ENCODE measurements at regions not wholly inside any gene's neighbourhood (a gene's known extent, or its start where the extent isn't known, plus 50 kb on each side); places are given as distances from the start of the nearest gene placed in this dataset.
A peak's percentile ranks its signal among the peaks of the same experiment; 100 is the strongest.

GRCh38 chr10:36366065-36366464, 724.0 kb upstream of the FZD8 start:
- Histone ChIP-seq H3K79me1 (ENCODE audit: low read depth in 1 of 2, low read length in 2 of 2) (no peaks in the 10 kb centered on the region), H4K8ac (ENCODE audit: low read depth in 2 of 2, low read length in 2 of 2) (no peak overlapping the region), H3K14ac (replicated peaks; ENCODE audit: low read depth, low read length) (no peak overlapping the region), H3K4me2 (ENCODE audit: low read depth, low read length) (no peak overlapping the region), H3K4ac (ENCODE audit: low read depth, low read length) (no peak overlapping the region), H2AK9ac (replicated peaks; ENCODE audit: low read depth, low read length, poor library complexity) (no peak overlapping the region), H2BK120ac (ENCODE audit: low read depth, low read length) (no peak overlapping the region), H2AFZ (replicated peaks; ENCODE audit: low read length, poor library complexity) (peak overlapping the region; percentile 17), H4K5ac (ENCODE audit: low read depth, low read length) (no peak overlapping the region), H3K4me3 (ENCODE audit: insufficient read depth, low read depth, low read length) (no peak overlapping the region), H3K27ac (ENCODE audit: insufficient read depth, low read length) (no peak overlapping the region), H2BK5ac (ENCODE audit: low read depth, low read length, poor library complexity, severe bottlenecking) (no peak overlapping the region), H4K91ac (ENCODE audit: insufficient read depth, low read depth, low read length) (no peak overlapping the region), H3K9me1 (ENCODE audit: insufficient read depth, low read length) (no peaks in the 10 kb centered on the region), H3K27me3 (ENCODE audit: control insufficient read depth, insufficient read depth, low read length) (no peaks in the 10 kb centered on the region), H3K56ac (ENCODE audit: extremely low read depth, insufficient read depth, low read length) (no peak overlapping the region), H3K9ac (ENCODE audit: low read depth, low read length) (no peak overlapping the region), H3K36me3 (ENCODE audit: control insufficient read depth, insufficient read depth, low read length) (no peaks in the 10 kb centered on the region), H2AK5ac (ENCODE audit: low read depth, low read length) (no peak overlapping the region), H3K4me1 (ENCODE audit: control insufficient read depth, insufficient read depth, low read length) (no peaks in the 10 kb centered on the region), H3K23ac (ENCODE audit: low read depth, low read length) (no peak overlapping the region), H2BK15ac (ENCODE audit: low read depth, low read length) (no peak overlapping the region), H3K18ac (ENCODE audit: low read depth, low read length) (no peak overlapping the region), H4K20me1 (ENCODE audit: insufficient read depth, low read length) (no peaks in the 10 kb centered on the region), H2BK20ac (ENCODE audit: low read depth, low read length) (no peak overlapping the region), H3K9me3 (ENCODE audit: control insufficient read depth, insufficient read depth, low read length) (no peaks in the 10 kb centered on the region)
- intact Hi-C loops (cut with micrococcal nuclease) = no loop called here
- dilution Hi-C loops (cut with HindIII; ENCODE audit: low sequenced_read_pairs, unreplicated experiment) = no loop called here
- BruUV-seq (replicated peaks) = no TSS peak
- TF ChIP-seq ELK1 (IDR thresholded peaks at IDR 0.05; ENCODE audit: borderline replicate concordance, low read depth, low read length) (no peak), USF2 (IDR thresholded peaks at IDR 0.05; ENCODE audit: low read depth, low read length) (no peak), CHD1 (IDR thresholded peaks at IDR 0.05; ENCODE audit: low read depth, low read length) (no peak), NFE2L2 (IDR thresholded peaks at IDR 0.05; ENCODE audit: low read depth, low read length) (no peak), RFX5 (IDR thresholded peaks at IDR 0.05; ENCODE audit: low read depth, low read length) (no peak), CTCF (conservative IDR thresholded peaks at IDR 0.05; ENCODE audit: low read depth, low read length) (no peak), RAD21 (IDR thresholded peaks at IDR 0.05; ENCODE audit: low read length) (no peak), BHLHE40 (IDR thresholded peaks at IDR 0.05; ENCODE audit: low read depth, low read length) (no peak), POLR2A (IDR thresholded peaks at IDR 0.05; ENCODE audit: low read depth, low read length) (no peak), MAZ (IDR thresholded peaks at IDR 0.05; ENCODE audit: borderline replicate concordance, low read depth, low read length) (no peak), FOS (IDR thresholded peaks at IDR 0.05; ENCODE audit: low read depth, low read length) (no peak), MAFK (IDR thresholded peaks at IDR 0.05; ENCODE audit: low read depth, low read length) (no peak), CEBPB (IDR thresholded peaks at IDR 0.05; ENCODE audit: low read depth, low read length) (no peak), MXI1 (IDR thresholded peaks at IDR 0.05; ENCODE audit: borderline replicate concordance, low read depth, low read length) (no peak), RCOR1 (IDR thresholded peaks at IDR 0.05; ENCODE audit: insufficient replicate concordance, low read length) (no peak), SMC3 (IDR thresholded peaks at IDR 0.05; ENCODE audit: low read depth, low read length) (no peak)
- CTCF ChIA-PET = no interaction called here
- 67% methylated on average over 1 of the region's 2 CpGs; no CpG with 5 or more reads in 1 of the 2 experiments for WGBS, 2 experiments (ENCODE audit: extremely low coverage in 2 of 2, insufficient read length in 1 of 2)
- no peak for ATAC-seq (ENCODE audit: low read depth)
- POLR2A ChIA-PET (ENCODE audit: unreplicated experiment) = no interaction called here
- in situ Hi-C loops (cut with MboI; ENCODE audit: low sequenced_read_pairs) = no loop called here
- DNase-seq = no peak

All from IMR-90 (cell line).